GM10847 (cell line): ENCODE measurements at regions not wholly inside any gene's neighbourhood (a gene's known extent, or its start where the extent isn't known, plus 50 kb on each side); places are given as distances from the start of the nearest gene placed in this dataset.

Experiments
- POLR2A ChIP-seq: IDR thresholded peaks from 2 replicates; pipeline ENCODE4 v1.6.1; 2011; ENCODE audit not compliant: insufficient read length; ENCODE audit errors: extremely low read depth

DNA sequence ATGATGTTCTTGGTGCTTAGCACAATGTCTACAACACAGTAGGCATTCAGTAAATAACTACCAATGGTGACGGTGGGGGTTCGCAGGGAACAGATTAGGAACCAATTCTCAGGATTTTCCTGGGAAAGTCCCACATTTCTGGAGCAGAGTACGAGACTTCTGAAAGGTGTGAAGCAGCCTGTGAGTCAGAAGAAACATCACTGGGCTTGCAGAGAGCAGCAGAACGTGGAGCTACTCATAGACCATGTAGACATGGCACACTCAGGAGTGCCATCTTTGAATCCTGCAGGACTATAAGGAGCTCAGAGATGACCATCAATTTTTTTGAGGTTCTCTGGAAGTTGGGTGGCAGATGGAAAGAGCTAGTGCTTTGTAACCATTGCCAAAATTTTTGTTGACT, 106.6 kb upstream of the ANKRD55 start:
- TF ChIP-seq POLR2A = no peak

DNA sequence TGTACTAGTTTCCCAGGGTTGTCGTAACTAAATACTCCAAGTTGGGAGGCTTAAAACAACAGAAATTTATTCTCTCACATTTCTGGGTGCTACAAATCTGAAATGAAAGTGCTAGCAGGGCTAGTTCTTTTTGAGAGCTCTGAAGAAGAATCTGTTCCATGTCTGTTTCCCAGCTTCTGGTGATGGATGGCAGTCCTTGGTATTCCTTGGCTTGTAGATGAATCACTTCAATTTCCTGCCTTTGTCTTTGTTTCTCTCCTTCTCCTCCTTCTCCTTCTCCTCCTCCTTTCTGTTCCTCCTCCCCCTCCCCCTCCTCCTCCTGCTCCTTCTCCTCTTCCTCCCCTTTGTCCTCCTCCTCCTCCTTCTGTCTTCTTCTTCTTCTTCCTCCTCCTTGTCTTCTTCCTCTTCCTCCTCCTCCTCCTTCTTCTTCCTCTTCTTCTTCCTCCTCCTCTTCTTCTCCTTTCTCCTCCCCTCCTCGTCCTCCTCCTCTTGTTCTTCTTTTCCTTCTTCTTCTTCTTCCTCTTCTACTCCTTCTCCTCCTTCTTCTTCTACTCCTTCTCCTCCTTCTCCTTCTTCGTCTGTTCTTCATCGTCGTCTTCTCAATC, 104.7 kb upstream of the ANKRD55 start:
- TF ChIP-seq POLR2A = no peak

- TF ChIP-seq POLR2A = no peak
Observed at GRCh38 chr5:56335212-56335611, 102.1 kb upstream of the ANKRD55 start.

DNA sequence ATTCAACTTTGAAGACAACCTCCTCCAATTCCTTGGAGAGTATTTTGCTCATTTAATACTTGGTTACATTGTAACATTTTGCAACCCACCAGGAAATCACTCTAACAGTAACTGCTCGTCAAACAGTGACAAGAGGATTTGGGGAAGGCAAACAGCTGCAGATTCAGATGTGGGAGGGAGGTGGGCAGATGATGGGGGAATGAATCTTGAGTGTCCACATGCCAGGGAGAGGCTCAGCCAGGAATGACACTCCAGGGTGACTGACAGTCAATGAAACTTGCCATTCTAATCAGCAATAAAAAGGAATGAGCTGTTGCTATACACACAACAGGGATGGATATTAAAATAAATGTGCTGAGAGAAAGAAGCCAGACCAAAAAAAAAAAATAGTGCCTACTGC, 97.7 kb upstream of the ANKRD55 start:
- no peak for TF ChIP-seq POLR2A

- TF ChIP-seq POLR2A = no peak
Observed at GRCh38 chr5:56330167-56330566, 97.0 kb upstream of the ANKRD55 start.

GRCh38 chr5:56329652-56330051, 96.5 kb upstream of the ANKRD55 start:
- no peak for TF ChIP-seq POLR2A

DNA sequence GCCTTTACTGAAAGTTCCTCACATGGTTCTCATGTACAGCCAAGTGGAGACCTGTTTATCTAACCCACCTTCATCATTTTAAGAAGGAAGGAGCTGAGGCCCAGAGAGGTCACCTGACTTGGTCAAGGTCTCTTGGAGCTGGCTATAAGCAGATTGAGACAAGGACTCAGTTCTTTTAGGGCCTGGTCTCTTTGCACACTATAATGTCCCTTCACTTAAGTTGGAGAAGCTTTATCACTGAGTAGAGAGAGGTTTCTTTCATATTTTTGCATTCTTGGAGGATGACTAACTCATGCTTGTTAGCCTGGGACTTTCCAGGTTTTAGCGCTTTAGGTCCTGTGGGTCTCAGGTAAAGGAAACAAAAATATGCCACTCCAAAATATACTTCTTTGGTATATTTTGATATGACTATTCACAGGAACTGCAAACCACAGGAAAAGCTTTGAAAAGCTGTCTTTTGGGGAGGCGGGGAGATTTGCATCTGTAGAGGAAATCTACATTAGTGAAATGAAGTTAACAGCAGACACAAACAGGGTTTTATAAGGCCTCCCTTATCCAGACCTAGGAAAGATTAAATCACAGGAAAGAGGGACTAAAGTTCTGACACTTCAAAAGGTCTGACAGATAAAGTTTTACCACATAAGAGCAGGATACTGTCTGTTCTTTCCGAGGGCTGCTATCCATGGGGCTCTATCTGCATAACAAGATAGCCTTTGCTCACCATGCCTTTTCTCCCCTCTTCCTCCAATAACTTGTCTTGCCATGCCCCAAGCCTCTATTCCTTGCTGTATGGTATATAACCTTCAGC, 95.8 kb upstream of the ANKRD55 start:
- TF ChIP-seq POLR2A = no peak

DNA sequence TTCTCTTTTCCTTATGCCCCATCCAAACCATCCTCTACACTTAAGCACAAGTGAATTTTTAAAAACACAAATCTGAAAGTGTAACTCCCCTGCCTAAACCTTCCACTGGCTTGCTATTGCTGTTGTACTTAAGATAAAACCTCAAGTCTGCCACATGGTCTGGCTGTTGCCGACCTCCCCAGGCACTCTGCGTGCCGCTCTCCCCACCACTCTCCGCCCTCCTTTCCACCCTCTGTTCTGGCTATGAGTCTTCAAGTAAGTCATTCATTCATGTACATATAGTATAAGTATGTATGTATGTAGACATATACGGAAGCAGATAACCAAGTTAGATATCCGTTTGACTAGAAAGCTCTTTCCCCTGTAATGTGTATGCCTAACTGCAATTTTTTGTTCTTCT, 94.7 kb upstream of the ANKRD55 start:
- no peak for TF ChIP-seq POLR2A

GRCh38 chr5:56326770-56327169, 93.6 kb upstream of the ANKRD55 start:
- no peak for TF ChIP-seq POLR2A

- no peak for TF ChIP-seq POLR2A
Observed at GRCh38 chr5:56326116-56326515, 93.0 kb upstream of the ANKRD55 start.

DNA sequence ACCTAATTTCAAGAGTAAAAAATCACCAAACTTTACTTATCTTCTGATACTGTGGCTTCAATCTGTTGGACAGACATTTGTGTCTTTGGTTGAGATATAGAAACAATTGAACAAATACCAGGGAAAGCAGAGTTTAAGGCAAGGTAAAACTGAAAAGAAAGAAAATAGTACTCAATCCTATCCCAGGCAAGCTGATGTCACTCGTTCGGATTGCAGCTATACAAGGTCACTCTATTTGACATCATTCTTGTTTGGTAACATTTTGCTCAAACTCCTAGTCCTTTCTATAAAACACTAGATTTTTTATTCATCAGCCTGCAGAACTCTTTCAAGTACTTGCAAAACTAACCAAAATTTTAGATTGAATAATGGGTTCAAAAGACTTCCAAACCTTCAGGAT, 91.9 kb upstream of the ANKRD55 start:
- no peak for TF ChIP-seq POLR2A

- TF ChIP-seq POLR2A = no peak
Observed at GRCh38 chr5:56323505-56323904, 90.4 kb upstream of the ANKRD55 start.

- no peak for TF ChIP-seq POLR2A
Observed at GRCh38 chr5:56322592-56322991, 89.5 kb upstream of the ANKRD55 start.

- no peak for TF ChIP-seq POLR2A
Observed at GRCh38 chr5:56321236-56321881, 88.2 kb upstream of the ANKRD55 start.

GRCh38 chr5:56320686-56321085, 87.6 kb upstream of the ANKRD55 start:
- TF ChIP-seq POLR2A = no peak

- TF ChIP-seq POLR2A = no peak
Observed at GRCh38 chr5:56319526-56320181, 86.5 kb upstream of the ANKRD55 start.
